HepG2 (cell line): ENCODE measurements at regions not wholly inside any gene's neighbourhood (a gene's known extent, or its start where the extent isn't known, plus 50 kb on each side); places are given as distances from the start of the nearest gene placed in this dataset.

Experiments
- ATAC-seq: fragments of 200-7000 bp; cut with Tn5 transposase; 3 replicates; pipeline ENCODE4 v1.9.1; 2020; ENCODE audit warnings: mild to moderate bottlenecking, moderate library complexity
- BruUV-seq: library from RNA; stranded (reverse); fragments of 400-500 nt; replicated peaks from 2 replicates; lab custom pipeline; 2021; lab: Mats Ljungman, UMichigan
- CTCF ChIA-PET: fragments of 300-600 bp; formaldehyde crosslinking; extraction: SDS; loops from one replicate; lab custom pipeline; 2021; ENCODE audit warnings: low total read pairs, inconsistent platforms, low intra/inter-chr PET ratio; lab: Yijun Ruan, JAX
- POLR2A ChIA-PET: fragments of 350-600 bp; sonication (Branson Sonifier 250); formaldehyde crosslinking; loops from one replicate; lab custom pipeline; 2020; ENCODE audit warnings: antibody characterized with exemption, inconsistent platforms; lab: Yijun Ruan, JAX
- DNase-seq: peaks from one replicate; pipeline ENCODE4 v3.0.0-alpha.2; 2015; ENCODE audit warnings: low spot score
- FAIRE-seq: peaks from 3 replicates; lab custom pipeline; 2011; peaks lifted over from hg19 to GRCh38; lab: Jason Lieb, UNC
- H2AFZ ChIP-seq: one replicate; pipeline ENCODE4 v1.6.1; 2011; ENCODE audit warnings: low read length, inconsistent platforms
- H3K27ac ChIP-seq: fragments of 300-600 bp; 3 replicates; pipeline ENCODE4 v1.8.0; 2011; ENCODE audit warnings: mixed run types, mild to moderate bottlenecking, mixed read lengths, low read length, inconsistent platforms; ENCODE audit not compliant: insufficient read depth; ENCODE audit errors: extremely low read length
- H3K27me3 ChIP-seq, 2 experiments: fragments of 200-600 bp in 1 of 2; 2 replicates in 1 of 2; 3 replicates in 1 of 2; pipeline versions ENCODE4 v1.6.0 to v1.8.0; 2011; ENCODE audit warnings: low read length in 2 of 2, mild to moderate bottlenecking in 2 of 2, moderate library complexity in 2 of 2, inconsistent platforms in 1 of 2; ENCODE audit not compliant: insufficient read depth in 2 of 2, control insufficient read depth in 1 of 2
- H3K36me3 ChIP-seq, 2 experiments: fragments of 200-600 bp in 1 of 2; replicated peaks in 1 of 2; 2 replicates in 1 of 2; 3 replicates in 1 of 2; pipeline versions ENCODE4 v1.5.1 to v1.8.0; 2011; ENCODE audit warnings: low read length in 2 of 2, inconsistent platforms in 1 of 2; ENCODE audit not compliant: insufficient read depth in 2 of 2, control insufficient read depth in 1 of 2
- H3K4me1 ChIP-seq: 2 replicates; pipeline ENCODE4 v1.5.1; 2012; ENCODE audit warnings: low read length, inconsistent platforms; ENCODE audit not compliant: insufficient read depth
- H3K4me2 ChIP-seq: 2 replicates; pipeline ENCODE4 v1.6.0; 2011; ENCODE audit warnings: low read depth, low read length, inconsistent platforms
- H3K4me3 ChIP-seq, 3 experiments: fragments of 200-600 bp in 1 of 3; sonication (generic), shearing (Covaris generic) in 1 of 3; replicated peaks in 1 of 3; 2 replicates each; pipeline ENCODE4 v1.5.1; 2011 to 2016; ENCODE audit warnings: low read length in 3 of 3, inconsistent platforms in 2 of 3, low read depth in 2 of 3, mild to moderate bottlenecking in 2 of 3, control low read depth in 1 of 3, mixed read lengths in 1 of 3; ENCODE audit not compliant: insufficient read depth in 1 of 3
- H3K79me2 ChIP-seq: one replicate; pipeline ENCODE4 v1.6.1; 2011; ENCODE audit warnings: low read length, inconsistent platforms; ENCODE audit not compliant: insufficient read depth
- H3K9ac ChIP-seq: 2 replicates; pipeline ENCODE4 v1.6.0; 2011; ENCODE audit warnings: mild to moderate bottlenecking, low read depth, low read length, inconsistent platforms; ENCODE audit not compliant: insufficient read depth
- H3K9me3 ChIP-seq: 2 replicates; pipeline ENCODE4 v1.5.1; 2012; ENCODE audit warnings: mild to moderate bottlenecking, low read length
- H4K20me1 ChIP-seq: 2 replicates; pipeline ENCODE4 v1.6.0; 2011; ENCODE audit warnings: inconsistent platforms, mild to moderate bottlenecking, low read length, moderate library complexity; ENCODE audit not compliant: insufficient read depth
- GTF3A ChIP-seq: sonication (generic); formaldehyde crosslinking; conservative IDR thresholded peaks from 2 replicates; pipeline ENCODE4 v1.4.0; 2020; ENCODE audit warnings: mild to moderate bottlenecking, missing genetic modification reagents
- HCFC1 ChIP-seq: fragments of 150-350 bp; IDR thresholded peaks from 2 replicates; pipeline ENCODE4 v1.6.1; 2014; ENCODE audit warnings: low read depth, low read length
- MTF1 ChIP-seq: sonication (generic); formaldehyde crosslinking; IDR thresholded peaks from 2 replicates; pipeline ENCODE4 v1.5.0; 2020; ENCODE audit warnings: missing genetic modification reagents
- PAF1 ChIP-seq: IDR thresholded peaks from 2 replicates; pipeline ENCODE4 v1.6.1; 2016; ENCODE audit warnings: missing genetic modification reagents, missing compliant biosample characterization
- TEAD3 ChIP-seq: optimal IDR thresholded peaks from 2 replicates; pipeline ENCODE3; 2016; ENCODE audit warnings: borderline replicate concordance
- ZHX1 ChIP-seq: sonication (generic); formaldehyde crosslinking; IDR thresholded peaks from 2 replicates; pipeline ENCODE4 v1.8.1; 2022; ENCODE audit warnings: low read depth, mild to moderate bottlenecking, missing genetic modification reagents
- ZNF12 ChIP-seq: sonication (generic); formaldehyde crosslinking; IDR thresholded peaks from 2 replicates; pipeline ENCODE4 v1.5.0; 2020; ENCODE audit warnings: missing genetic modification reagents
- ZNF501 ChIP-seq: sonication (generic); formaldehyde crosslinking; IDR thresholded peaks from 2 replicates; pipeline ENCODE4 v1.5.1; 2020; ENCODE audit warnings: mild to moderate bottlenecking, moderate library complexity, missing genetic modification reagents
- ZNF619 ChIP-seq: sonication (generic); formaldehyde crosslinking; IDR thresholded peaks from 2 replicates; pipeline ENCODE4 v1.4.0; 2020; ENCODE audit warnings: mild to moderate bottlenecking, missing genetic modification reagents
- ZNF841 ChIP-seq: sonication (generic); formaldehyde crosslinking; IDR thresholded peaks from 2 replicates; pipeline ENCODE4 v1.8.1; 2023; ENCODE audit warnings: missing genetic modification reagents, borderline replicate concordance
- WGBS: methylation state at CpG from one replicate; pipeline ENCODE4 v1.1.6; 2017; ENCODE audit warnings: low lambda C conversion rate; 5-methylcytosine and 5-hydroxymethylcytosine counted together
- in situ Hi-C: cut with HindIII; loops from 2 replicates; pipeline ENCODE4 v1.10.0; 2017; ENCODE audit warnings: low pct_unique_long_range_greater_than_20kb; ENCODE audit not compliant: extremely low pct_ligation_motif_present
- intact Hi-C: fragments of 100-400 bp; cut with micrococcal nuclease; formaldehyde crosslinking; loops from one replicate; pipeline ENCODE4 v1.10.0; 2022; ENCODE audit not compliant: unreplicated experiment
- TF ChIP-seq, protein P1 (sequence below): sonication (generic); formaldehyde crosslinking; IDR thresholded peaks from 2 replicates; pipeline ENCODE4 v1.5.1; 2020; ENCODE audit warnings: mild to moderate bottlenecking, missing genetic modification reagents, borderline replicate concordance
- TF ChIP-seq, protein P2 (sequence below): sonication (generic); formaldehyde crosslinking; IDR thresholded peaks from 2 replicates; pipeline ENCODE4 v1.5.1; 2020; ENCODE audit warnings: missing genetic modification reagents, mild to moderate bottlenecking, borderline replicate concordance

GRCh38 chrX:148416931-148417330 lies 83.5 kb upstream of the AFF2 start (continued):
- no peak for TF ChIP-seq ZHX1
- no peak for TF ChIP-seq PAF1 (CRISPR knock-in tag)
- no peak for TF ChIP-seq HCFC1
- TF ChIP-seq MTF1 (CRISPR knock-in tag): no peak

DNA sequence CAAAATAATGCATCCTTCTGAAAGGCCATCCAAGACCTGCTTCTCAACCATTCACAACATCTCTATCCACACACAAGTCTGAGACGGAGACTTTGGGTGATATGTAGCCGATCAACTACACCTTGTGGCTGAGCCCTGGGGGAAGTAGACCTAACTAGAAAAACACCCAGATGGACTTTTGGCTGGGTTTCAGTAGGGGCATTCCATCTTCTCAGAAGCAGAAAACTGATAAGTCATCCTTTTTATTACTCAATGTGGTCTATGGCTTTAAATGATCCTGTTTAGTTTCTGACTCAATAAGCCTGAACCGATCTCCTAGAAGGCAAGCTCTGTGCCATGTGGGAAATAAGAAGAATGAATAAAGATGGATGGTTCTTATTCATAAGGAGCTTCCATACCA lies 82.5 kb upstream of the AFF2 start:
- FAIRE-seq (no peak), DNase-seq (no peak), ATAC-seq (no peak)
- H2AFZ ChIP-seq: no peak overlapping the region
- 0% methylated on average over 3 of the region's 3 CpGs for WGBS
- no TSS peak for BruUV-seq
- ChIA-PET POLR2A (no interaction called here), CTCF (no interaction called here)
- H4K20me1 ChIP-seq: no peaks in the 10 kb centered on the region
- no peak overlapping the region for H3K9ac ChIP-seq
- H3K4me3 ChIP-seq: no peak overlapping the region
- H3K9me3 ChIP-seq: no peaks in the 10 kb centered on the region
- no peak overlapping the region for H3K27ac ChIP-seq
- no peaks in the 10 kb centered on the region for H3K36me3 ChIP-seq
- intact Hi-C loops: no loop called here
- no peaks in the 10 kb centered on the region for H3K79me2 ChIP-seq
- H3K4me2 ChIP-seq: no peak overlapping the region
- no peaks in the 10 kb centered on the region for H3K27me3 ChIP-seq
- no peaks in the 10 kb centered on the region for H3K4me1 ChIP-seq
- in situ Hi-C loops: no loop called here
- no peak for TF ChIP-seq GTF3A (CRISPR knock-in tag)
- TF ChIP-seq TEAD3 (CRISPR knock-in tag): no peak
- TF ChIP-seq ZNF619: no peak
- no peak for TF ChIP-seq ZNF501
- no peak for TF ChIP-seq ZNF12
- TF ChIP-seq, protein P1, sequence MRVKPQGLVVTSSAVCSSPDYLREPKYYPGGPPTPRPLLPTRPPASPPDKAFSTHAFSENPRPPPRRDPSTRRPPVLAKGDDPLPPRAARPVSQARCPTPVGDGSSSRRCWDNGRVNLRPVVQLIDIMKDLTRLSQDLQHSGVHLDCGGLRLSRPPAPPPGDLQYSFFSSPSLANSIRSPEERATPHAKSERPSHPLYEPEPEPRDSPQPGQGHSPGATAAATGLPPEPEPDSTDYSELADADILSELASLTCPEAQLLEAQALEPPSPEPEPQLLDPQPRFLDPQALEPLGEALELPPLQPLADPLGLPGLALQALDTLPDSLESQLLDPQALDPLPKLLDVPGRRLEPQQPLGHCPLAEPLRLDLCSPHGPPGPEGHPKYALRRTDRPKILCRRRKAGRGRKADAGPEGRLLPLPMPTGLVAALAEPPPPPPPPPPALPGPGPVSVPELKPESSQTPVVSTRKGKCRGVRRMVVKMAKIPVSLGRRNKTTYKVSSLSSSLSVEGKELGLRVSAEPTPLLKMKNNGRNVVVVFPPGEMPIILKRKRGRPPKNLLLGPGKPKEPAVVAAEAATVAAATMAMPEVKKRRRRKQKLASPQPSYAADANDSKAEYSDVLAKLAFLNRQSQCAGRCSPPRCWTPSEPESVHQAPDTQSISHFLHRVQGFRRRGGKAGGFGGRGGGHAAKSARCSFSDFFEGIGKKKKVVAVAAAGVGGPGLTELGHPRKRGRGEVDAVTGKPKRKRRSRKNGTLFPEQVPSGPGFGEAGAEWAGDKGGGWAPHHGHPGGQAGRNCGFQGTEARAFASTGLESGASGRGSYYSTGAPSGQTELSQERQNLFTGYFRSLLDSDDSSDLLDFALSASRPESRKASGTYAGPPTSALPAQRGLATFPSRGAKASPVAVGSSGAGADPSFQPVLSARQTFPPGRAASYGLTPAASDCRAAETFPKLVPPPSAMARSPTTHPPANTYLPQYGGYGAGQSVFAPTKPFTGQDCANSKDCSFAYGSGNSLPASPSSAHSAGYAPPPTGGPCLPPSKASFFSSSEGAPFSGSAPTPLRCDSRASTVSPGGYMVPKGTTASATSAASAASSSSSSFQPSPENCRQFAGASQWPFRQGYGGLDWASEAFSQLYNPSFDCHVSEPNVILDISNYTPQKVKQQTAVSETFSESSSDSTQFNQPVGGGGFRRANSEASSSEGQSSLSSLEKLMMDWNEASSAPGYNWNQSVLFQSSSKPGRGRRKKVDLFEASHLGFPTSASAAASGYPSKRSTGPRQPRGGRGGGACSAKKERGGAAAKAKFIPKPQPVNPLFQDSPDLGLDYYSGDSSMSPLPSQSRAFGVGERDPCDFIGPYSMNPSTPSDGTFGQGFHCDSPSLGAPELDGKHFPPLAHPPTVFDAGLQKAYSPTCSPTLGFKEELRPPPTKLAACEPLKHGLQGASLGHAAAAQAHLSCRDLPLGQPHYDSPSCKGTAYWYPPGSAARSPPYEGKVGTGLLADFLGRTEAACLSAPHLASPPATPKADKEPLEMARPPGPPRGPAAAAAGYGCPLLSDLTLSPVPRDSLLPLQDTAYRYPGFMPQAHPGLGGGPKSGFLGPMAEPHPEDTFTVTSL (CRISPR knock-in tag): no peak
- TF ChIP-seq ZNF841 (CRISPR knock-in tag): no peak
- TF ChIP-seq, protein P2, sequence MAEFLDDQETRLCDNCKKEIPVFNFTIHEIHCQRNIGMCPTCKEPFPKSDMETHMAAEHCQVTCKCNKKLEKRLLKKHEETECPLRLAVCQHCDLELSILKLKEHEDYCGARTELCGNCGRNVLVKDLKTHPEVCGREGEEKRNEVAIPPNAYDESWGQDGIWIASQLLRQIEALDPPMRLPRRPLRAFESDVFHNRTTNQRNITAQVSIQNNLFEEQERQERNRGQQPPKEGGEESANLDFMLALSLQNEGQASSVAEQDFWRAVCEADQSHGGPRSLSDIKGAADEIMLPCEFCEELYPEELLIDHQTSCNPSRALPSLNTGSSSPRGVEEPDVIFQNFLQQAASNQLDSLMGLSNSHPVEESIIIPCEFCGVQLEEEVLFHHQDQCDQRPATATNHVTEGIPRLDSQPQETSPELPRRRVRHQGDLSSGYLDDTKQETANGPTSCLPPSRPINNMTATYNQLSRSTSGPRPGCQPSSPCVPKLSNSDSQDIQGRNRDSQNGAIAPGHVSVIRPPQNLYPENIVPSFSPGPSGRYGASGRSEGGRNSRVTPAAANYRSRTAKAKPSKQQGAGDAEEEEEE (CRISPR knock-in tag): no peak
